PC-3 (cell line): ENCODE measurements at regions not wholly inside any gene's neighbourhood (a gene's known extent, or its start where the extent isn't known, plus 50 kb on each side); places are given as distances from the start of the nearest gene placed in this dataset.

Experiments used
- ATAC-seq: fragments of 200-7000 bp; cut with Tn5 transposase; 2 replicates; pipeline ENCODE4 v1.9.1; 2020; ENCODE audit warnings: mild to moderate bottlenecking, moderate library complexity
- BruUV-seq: library from RNA; stranded (reverse); fragments of 400-500 nt; replicated peaks from 2 replicates; lab custom pipeline; 2021; lab: Mats Ljungman, UMichigan
- CTCF ChIA-PET: fragments of 300-600 bp; sonication (Branson Sonifier 250); formaldehyde crosslinking; loops from one replicate; lab custom pipeline; 2022; ENCODE audit warnings: antibody characterized with exemption; lab: Charles Lee
- POLR2A ChIA-PET: fragments of 300-600 bp; sonication (Branson Sonifier 250); formaldehyde crosslinking; loops from one replicate; lab custom pipeline; 2022; ENCODE audit warnings: antibody characterized with exemption; ENCODE audit not compliant: unreplicated experiment; lab: Charles Lee
- DNase-seq: peaks from one replicate; pipeline ENCODE4 v3.0.0-alpha.2; 2015
- H2AFZ ChIP-seq: fragments of 300-600 bp; sonication (generic); 2 replicates; pipeline ENCODE4 v1.6.0; 2016; ENCODE audit warnings: antibody characterized with exemption, low read length
- H3F3A ChIP-seq: fragments of 300-600 bp; sonication (generic); one replicate; pipeline ENCODE4 v1.6.0; 2017; ENCODE audit warnings: antibody characterized with exemption, low read length, control low read depth, mild to moderate bottlenecking; ENCODE audit not compliant: unreplicated experiment
- H3K27ac ChIP-seq: fragments of 300-600 bp; sonication (generic); 2 replicates; pipeline ENCODE4 v1.5.1; 2016; ENCODE audit warnings: mild to moderate bottlenecking, low read length
- H3K27me3 ChIP-seq: fragments of 300-600 bp; sonication (generic); 2 replicates; pipeline ENCODE4 v1.6.1; 2016; ENCODE audit warnings: low read length, mixed read lengths
- H3K36me3 ChIP-seq: fragments of 300-600 bp; sonication (generic); 2 replicates; pipeline ENCODE4 v1.6.1; 2016; ENCODE audit warnings: low read depth, mixed run types, low read length, mixed read lengths
- H3K4me1 ChIP-seq: fragments of 300-600 bp; sonication (generic); 2 replicates; pipeline ENCODE4 v1.5.1; 2016; ENCODE audit warnings: low read length; ENCODE audit not compliant: insufficient read depth
- H3K4me2 ChIP-seq: fragments of 300-600 bp; sonication (generic); 2 replicates; pipeline ENCODE4 v1.6.0; 2016; ENCODE audit warnings: low read length
- H3K4me3 ChIP-seq: fragments of 300-600 bp; sonication (generic); 2 replicates; pipeline ENCODE4 v1.5.1; 2016; ENCODE audit warnings: mild to moderate bottlenecking, low read length, mixed read lengths
- H3K79me2 ChIP-seq: fragments of 300-600 bp; sonication (generic); 2 replicates; pipeline ENCODE4 v1.6.1; 2017; ENCODE audit warnings: low read length, mixed read lengths
- H3K9ac ChIP-seq: fragments of 300-600 bp; sonication (generic); 2 replicates; pipeline ENCODE4 v1.6.0; 2016; ENCODE audit warnings: mild to moderate bottlenecking, low read length
- H3K9me2 ChIP-seq: fragments of 300-600 bp; sonication (generic); replicated peaks from 2 replicates; pipeline ENCODE4 v1.6.1; 2016; ENCODE audit warnings: mixed run types, low read length, mixed read lengths
- H3K9me3 ChIP-seq: fragments of 300-600 bp; sonication (generic); 2 replicates; pipeline ENCODE4 v1.6.1; 2016; ENCODE audit warnings: low read length, mixed read lengths
- H4K20me1 ChIP-seq: fragments of 300-600 bp; sonication (generic); 2 replicates; pipeline ENCODE4 v1.6.1; 2016; ENCODE audit warnings: low read length, mixed read lengths
- EZH2 ChIP-seq: fragments of 300-600 bp; sonication (generic); IDR thresholded peaks from one replicate; pipeline ENCODE4 v1.6.1; 2017; ENCODE audit warnings: antibody characterized with exemption, mild to moderate bottlenecking, low read length; ENCODE audit not compliant: unreplicated experiment
- EZH2phosphoT487 ChIP-seq: fragments of 300-600 bp; sonication (generic); IDR thresholded peaks from 2 replicates; pipeline ENCODE4 v1.6.1; 2018; ENCODE audit warnings: mild to moderate bottlenecking, antibody characterized with exemption, low read length, borderline replicate concordance
- intact Hi-C: fragments of 100-400 bp; cut with micrococcal nuclease; formaldehyde crosslinking; loops from 2 replicates; pipeline ENCODE4 v1.9.0; 2023
- TF ChIP-seq, protein P1 (sequence below): fragments of 300-600 bp; sonication (generic); conservative IDR thresholded peaks from 2 replicates; pipeline ENCODE4 v1.5.1; 2017; ENCODE audit warnings: antibody characterized with exemption, low read depth, mild to moderate bottlenecking, low read length

DNA sequence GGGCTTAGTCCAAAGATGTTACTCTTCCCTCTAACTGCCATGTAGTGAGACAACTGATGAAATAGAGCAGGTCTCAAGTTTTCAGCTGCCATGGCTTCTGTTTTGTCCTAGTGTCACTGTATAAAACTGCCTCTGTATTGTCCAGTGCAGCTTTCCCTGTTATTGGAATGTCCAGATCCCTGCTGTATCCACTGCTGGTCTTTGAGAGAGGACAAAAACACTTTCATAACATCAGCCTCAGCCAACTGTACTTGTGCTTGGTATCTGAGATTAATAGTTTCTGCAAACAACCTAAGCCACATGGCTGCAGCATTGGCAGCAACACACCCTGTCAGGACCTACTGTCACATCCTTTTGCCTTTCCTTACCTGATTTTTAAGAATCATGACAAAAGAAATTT is 480.2 kb downstream of the LPIN1 start:
- Histone ChIP-seq H3K27ac (no peak overlapping the region), H3K36me3 (no peaks in the 10 kb centered on the region), H3K4me1 (no peaks in the 10 kb centered on the region), H3K9ac (no peak overlapping the region), H3K9me3 (peaks cover 13% of the 10 kb centered on the region; the same call in 1 of the 2 replicates), H2AFZ (no peak overlapping the region), H4K20me1 (no peaks in the 10 kb centered on the region), H3K4me2 (no peak overlapping the region), H3K79me2 (no peaks in the 10 kb centered on the region), H3F3A (no peaks in the 10 kb centered on the region), H3K4me3 (no peak overlapping the region), H3K9me2 (no peaks in the 10 kb centered on the region), H3K27me3 (no peaks in the 10 kb centered on the region)
- intact Hi-C loops, result no loop called here
- ATAC-seq (no peak), DNase-seq (no peak)
- POLR2A ChIA-PET, result no interaction called here
- BruUV-seq, result no TSS peak
- CTCF ChIA-PET, result no interaction called here
- no peak for TF ChIP-seq EZH2phosphoT487
- TF ChIP-seq, protein P1, sequence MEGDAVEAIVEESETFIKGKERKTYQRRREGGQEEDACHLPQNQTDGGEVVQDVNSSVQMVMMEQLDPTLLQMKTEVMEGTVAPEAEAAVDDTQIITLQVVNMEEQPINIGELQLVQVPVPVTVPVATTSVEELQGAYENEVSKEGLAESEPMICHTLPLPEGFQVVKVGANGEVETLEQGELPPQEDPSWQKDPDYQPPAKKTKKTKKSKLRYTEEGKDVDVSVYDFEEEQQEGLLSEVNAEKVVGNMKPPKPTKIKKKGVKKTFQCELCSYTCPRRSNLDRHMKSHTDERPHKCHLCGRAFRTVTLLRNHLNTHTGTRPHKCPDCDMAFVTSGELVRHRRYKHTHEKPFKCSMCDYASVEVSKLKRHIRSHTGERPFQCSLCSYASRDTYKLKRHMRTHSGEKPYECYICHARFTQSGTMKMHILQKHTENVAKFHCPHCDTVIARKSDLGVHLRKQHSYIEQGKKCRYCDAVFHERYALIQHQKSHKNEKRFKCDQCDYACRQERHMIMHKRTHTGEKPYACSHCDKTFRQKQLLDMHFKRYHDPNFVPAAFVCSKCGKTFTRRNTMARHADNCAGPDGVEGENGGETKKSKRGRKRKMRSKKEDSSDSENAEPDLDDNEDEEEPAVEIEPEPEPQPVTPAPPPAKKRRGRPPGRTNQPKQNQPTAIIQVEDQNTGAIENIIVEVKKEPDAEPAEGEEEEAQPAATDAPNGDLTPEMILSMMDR, result no peak
- TF ChIP-seq EZH2, result no peak

DNA sequence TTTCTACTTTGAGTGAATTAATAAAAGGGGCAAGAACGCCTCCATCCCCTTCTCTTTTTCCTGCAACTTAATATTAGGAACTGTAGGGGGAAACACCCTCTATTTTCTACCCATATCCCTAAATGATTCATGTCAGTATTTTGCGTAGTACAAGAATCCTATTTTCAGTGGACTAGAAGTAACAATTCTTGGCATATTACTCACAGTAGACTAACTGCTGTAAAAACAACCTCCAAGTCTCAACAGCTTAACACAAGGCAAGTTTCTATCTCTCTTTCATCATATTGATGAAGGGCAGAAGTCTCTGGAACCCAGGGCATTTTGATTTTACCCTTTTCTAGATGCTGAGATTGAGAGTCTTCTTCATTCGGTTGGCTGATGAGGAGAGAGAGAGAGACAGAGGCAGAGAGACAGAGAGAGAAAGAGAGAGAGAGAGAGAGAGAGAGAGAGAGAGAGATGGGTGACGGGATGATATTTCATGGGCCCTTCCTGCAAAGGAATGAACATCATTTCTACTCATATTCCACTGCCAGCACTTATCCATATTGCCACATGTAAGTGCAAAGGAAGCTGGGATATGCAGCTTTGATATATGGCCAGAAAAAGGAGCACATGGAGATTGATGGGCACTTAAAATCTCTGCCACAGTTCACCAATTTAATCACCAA is 481.6 kb downstream of the LPIN1 start:
- DNase-seq (no peak), ATAC-seq (no peak)
- POLR2A ChIA-PET, result no interaction called here
- CTCF ChIA-PET, result no interaction called here
- Histone ChIP-seq H3K9ac (no peak overlapping the region), H3K4me3 (no peak overlapping the region), H4K20me1 (no peaks in the 10 kb centered on the region), H3K9me3 (peaks cover 12% of the 10 kb centered on the region; the same call in 1 of the 2 replicates), H3K27ac (no peak overlapping the region), H3K4me1 (no peaks in the 10 kb centered on the region), H3K79me2 (no peaks in the 10 kb centered on the region), H3F3A (no peaks in the 10 kb centered on the region), H3K9me2 (no peaks in the 10 kb centered on the region), H3K4me2 (no peak overlapping the region), H3K27me3 (no peaks in the 10 kb centered on the region), H3K36me3 (no peaks in the 10 kb centered on the region), H2AFZ (no peak overlapping the region)
- no TSS peak for BruUV-seq
- intact Hi-C loops, result no loop called here
- TF ChIP-seq, protein P1, result no peak
- TF ChIP-seq EZH2phosphoT487, result no peak
- no peak for TF ChIP-seq EZH2

DNA sequence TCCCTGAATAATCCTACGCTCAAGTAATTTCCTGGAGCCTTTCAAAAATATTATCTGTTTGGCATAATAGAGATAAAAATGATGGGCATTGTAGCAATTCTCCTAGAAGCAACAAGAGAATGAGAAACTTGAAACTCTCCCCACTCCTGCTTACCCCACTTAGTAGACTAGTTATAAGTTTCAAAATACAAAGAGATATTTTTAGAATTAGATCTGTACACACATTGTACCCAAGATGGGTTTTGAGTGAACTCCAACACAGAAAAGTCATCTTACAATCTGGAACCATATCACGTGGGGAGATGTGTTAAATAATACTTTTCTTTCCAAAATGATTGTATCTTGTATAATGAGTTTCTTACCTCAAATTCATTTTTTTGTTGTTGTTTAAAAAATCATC is 484.9 kb downstream of the LPIN1 start:
- ChIA-PET POLR2A (interaction anchor here (0.6 kb wide), 1 partner anchor 40 kb away, joined by 5 read pairs; no protein-coding TSS in a partner anchor), CTCF (no interaction called here)
- Histone ChIP-seq H3K36me3 (no peaks in the 10 kb centered on the region), H3F3A (no peaks in the 10 kb centered on the region), H3K4me2 (no peak overlapping the region), H3K27ac (no peak overlapping the region), H2AFZ (no peak overlapping the region), H3K27me3 (no peaks in the 10 kb centered on the region), H3K4me3 (no peak overlapping the region), H3K79me2 (no peaks in the 10 kb centered on the region), H3K9ac (no peak overlapping the region), H3K9me3 (no peaks in the 10 kb centered on the region), H3K4me1 (no peaks in the 10 kb centered on the region), H3K9me2 (no peaks in the 10 kb centered on the region), H4K20me1 (no peaks in the 10 kb centered on the region)
- no TSS peak for BruUV-seq
- intact Hi-C loops, result no loop called here
- ATAC-seq (no peak), DNase-seq (no peak)
- no peak for TF ChIP-seq EZH2
